ENCODE measurements at regions not wholly inside any gene's neighbourhood (a gene's known extent, or its start where the extent isn't known, plus 50 kb on each side); places are given as distances from the start of the nearest gene placed in this dataset.

DNA sequence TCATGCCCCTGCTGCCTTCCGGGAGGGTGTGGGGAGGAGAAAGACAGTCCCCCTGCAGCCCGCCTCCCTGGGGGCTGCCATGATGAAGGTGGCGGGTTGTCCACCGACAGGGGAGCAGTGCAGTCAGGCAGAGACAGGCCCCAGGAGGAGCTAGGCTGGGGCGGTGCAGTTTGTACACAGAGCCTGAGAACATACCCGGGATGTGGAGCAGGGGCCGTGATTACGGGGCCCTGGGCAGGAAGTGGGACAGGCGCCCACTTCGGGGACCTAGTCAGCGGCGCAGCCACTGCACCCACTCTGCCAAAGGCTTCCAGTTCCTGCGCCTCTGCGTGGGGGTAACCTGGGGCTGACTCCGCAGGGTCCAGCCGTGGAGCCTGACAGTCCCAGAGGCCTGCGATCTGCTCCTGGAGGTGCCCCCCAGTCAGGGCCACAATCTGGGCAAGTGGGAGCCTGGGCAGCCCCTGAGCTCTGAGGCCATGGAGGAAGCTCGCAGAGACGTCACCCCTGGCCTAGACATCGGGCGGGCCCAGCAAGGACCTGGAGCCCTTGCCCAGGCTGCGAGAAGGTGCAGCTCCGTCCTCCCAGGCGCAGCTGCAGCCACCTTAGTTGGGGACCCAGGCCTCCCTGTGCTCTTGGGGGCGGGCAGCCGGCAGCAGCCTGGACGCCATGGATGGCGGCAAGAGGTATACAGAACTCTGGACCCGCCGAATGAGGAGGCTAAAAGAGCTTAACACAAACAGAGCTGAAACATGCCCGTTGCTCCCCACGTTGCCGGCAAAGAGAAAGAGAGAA lies 1356.8 kb downstream of the XPNPEP1 start:
- TF ChIP-seq, protein P1, sequence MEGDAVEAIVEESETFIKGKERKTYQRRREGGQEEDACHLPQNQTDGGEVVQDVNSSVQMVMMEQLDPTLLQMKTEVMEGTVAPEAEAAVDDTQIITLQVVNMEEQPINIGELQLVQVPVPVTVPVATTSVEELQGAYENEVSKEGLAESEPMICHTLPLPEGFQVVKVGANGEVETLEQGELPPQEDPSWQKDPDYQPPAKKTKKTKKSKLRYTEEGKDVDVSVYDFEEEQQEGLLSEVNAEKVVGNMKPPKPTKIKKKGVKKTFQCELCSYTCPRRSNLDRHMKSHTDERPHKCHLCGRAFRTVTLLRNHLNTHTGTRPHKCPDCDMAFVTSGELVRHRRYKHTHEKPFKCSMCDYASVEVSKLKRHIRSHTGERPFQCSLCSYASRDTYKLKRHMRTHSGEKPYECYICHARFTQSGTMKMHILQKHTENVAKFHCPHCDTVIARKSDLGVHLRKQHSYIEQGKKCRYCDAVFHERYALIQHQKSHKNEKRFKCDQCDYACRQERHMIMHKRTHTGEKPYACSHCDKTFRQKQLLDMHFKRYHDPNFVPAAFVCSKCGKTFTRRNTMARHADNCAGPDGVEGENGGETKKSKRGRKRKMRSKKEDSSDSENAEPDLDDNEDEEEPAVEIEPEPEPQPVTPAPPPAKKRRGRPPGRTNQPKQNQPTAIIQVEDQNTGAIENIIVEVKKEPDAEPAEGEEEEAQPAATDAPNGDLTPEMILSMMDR (IDR thresholded peaks at IDR 0.05; ENCODE audit: poor library complexity), result no peak
- no peak for TF ChIP-seq EZH2phosphoT487 (IDR thresholded peaks at IDR 0.05; ENCODE audit: low read depth, severe bottlenecking, unreplicated experiment)
